ENCODE measurements at regions not wholly inside any gene's neighbourhood (a gene's known extent, or its start where the extent isn't known, plus 50 kb on each side); places are given as distances from the start of the nearest gene placed in this dataset.

GRCh38 chr1:233777566-233777965 is 126.9 kb upstream of the SLC35F3 start:
- Histone ChIP-seq H3K36me3 (ENCODE audit: control insufficient read depth, insufficient read depth, low read length) (no peaks in the 10 kb centered on the region), H3K23ac (ENCODE audit: low read length) (no peak overlapping the region), H3K4me2 (ENCODE audit: low read length) (no peak overlapping the region), H3K4ac (ENCODE audit: low read depth, low read length) (no peak overlapping the region), H3K79me1 (ENCODE audit: low read length) (no peaks in the 10 kb centered on the region), H2BK5ac (ENCODE audit: low read length) (no peak overlapping the region), H2AK5ac (ENCODE audit: low read length) (no peak overlapping the region), H2BK15ac (replicated peaks; ENCODE audit: low read depth) (no peak overlapping the region), H3K27ac (ENCODE audit: low read depth, low read length) (no peak overlapping the region), H3K18ac (ENCODE audit: low read length) (no peak overlapping the region), H3K9ac (ENCODE audit: low read length) (no peak overlapping the region), H2BK120ac (ENCODE audit: low read depth, low read length) (no peak overlapping the region), H4K8ac (ENCODE audit: low read depth, low read length) (no peak overlapping the region), H3K4me3 (ENCODE audit: low read length) (no peak overlapping the region), H3K56ac (ENCODE audit: low read length) (no peak overlapping the region), H3K4me1 (ENCODE audit: control insufficient read depth, low read depth, low read length) (no peaks in the 10 kb centered on the region), H4K5ac (ENCODE audit: low read length) (no peak overlapping the region), H3K79me2 (ENCODE audit: control insufficient read depth, insufficient read depth, low read length) (no peaks in the 10 kb centered on the region), H3K27me3 (ENCODE audit: insufficient read depth, low read length, poor library complexity) (no peaks in the 10 kb centered on the region)
- no peak for DNase-seq
- WGBS (ENCODE audit: extremely low coverage, insufficient coverage, low lambda C conversion rate): no CpG with 5 or more reads among the region's 1 CpG

- H2AK5ac ChIP-seq (ENCODE audit: low read length): no peak overlapping the region
- H2BK5ac ChIP-seq (ENCODE audit: low read length): no peak overlapping the region
- no peak overlapping the region for H3K9ac ChIP-seq (ENCODE audit: low read length)
- H3K27ac ChIP-seq (ENCODE audit: low read depth, low read length): no peak overlapping the region
- H3K4me1 ChIP-seq (ENCODE audit: control insufficient read depth, low read depth, low read length): no peaks in the 10 kb centered on the region
- no peaks in the 10 kb centered on the region for H3K36me3 ChIP-seq (ENCODE audit: control insufficient read depth, insufficient read depth, low read length)
- H3K4me3 ChIP-seq (ENCODE audit: low read length): no peak overlapping the region
- no peak overlapping the region for H3K23ac ChIP-seq (ENCODE audit: low read length)
- no peak overlapping the region for H2BK120ac ChIP-seq (ENCODE audit: low read depth, low read length)
- DNase-seq: no peak
- no peaks in the 10 kb centered on the region for H3K27me3 ChIP-seq (ENCODE audit: insufficient read depth, low read length, poor library complexity)
- no peak overlapping the region for H3K56ac ChIP-seq (ENCODE audit: low read length)
- no peak overlapping the region for H3K4ac ChIP-seq (ENCODE audit: low read depth, low read length)
- no peaks in the 10 kb centered on the region for H3K79me1 ChIP-seq (ENCODE audit: low read length)
- no peak overlapping the region for H3K18ac ChIP-seq (ENCODE audit: low read length)
- H2BK15ac ChIP-seq (replicated peaks; ENCODE audit: low read depth): no peak overlapping the region
- no peak overlapping the region for H4K5ac ChIP-seq (ENCODE audit: low read length)
- no peak overlapping the region for H3K4me2 ChIP-seq (ENCODE audit: low read length)
- no peaks in the 10 kb centered on the region for H3K79me2 ChIP-seq (ENCODE audit: control insufficient read depth, insufficient read depth, low read length)
- no peak overlapping the region for H4K8ac ChIP-seq (ENCODE audit: low read depth, low read length)
- no CpG with 5 or more reads among the region's 2 CpGs for WGBS (ENCODE audit: extremely low coverage, insufficient coverage, low lambda C conversion rate)
Measured at GRCh38 chr1:233780049-233780448, 124.4 kb upstream of the SLC35F3 start.

- no peak overlapping the region for H2BK5ac ChIP-seq (ENCODE audit: low read length)
- no peak overlapping the region for H3K23ac ChIP-seq (ENCODE audit: low read length)
- H3K4me3 ChIP-seq (ENCODE audit: low read length): no peak overlapping the region
- H3K27me3 ChIP-seq (ENCODE audit: insufficient read depth, low read length, poor library complexity): no peaks in the 10 kb centered on the region
- H2AK5ac ChIP-seq (ENCODE audit: low read length): no peak overlapping the region
- no peak overlapping the region for H3K4me2 ChIP-seq (ENCODE audit: low read length)
- H3K56ac ChIP-seq (ENCODE audit: low read length): no peak overlapping the region
- no peak overlapping the region for H4K8ac ChIP-seq (ENCODE audit: low read depth, low read length)
- H4K5ac ChIP-seq (ENCODE audit: low read length): no peak overlapping the region
- H3K4ac ChIP-seq (ENCODE audit: low read depth, low read length): no peak overlapping the region
- no peak overlapping the region for H3K18ac ChIP-seq (ENCODE audit: low read length)
- H3K4me1 ChIP-seq (ENCODE audit: control insufficient read depth, low read depth, low read length): no peaks in the 10 kb centered on the region
- no peaks in the 10 kb centered on the region for H3K79me2 ChIP-seq (ENCODE audit: control insufficient read depth, insufficient read depth, low read length)
- H3K27ac ChIP-seq (ENCODE audit: low read depth, low read length): no peak overlapping the region
- no peaks in the 10 kb centered on the region for H3K36me3 ChIP-seq (ENCODE audit: control insufficient read depth, insufficient read depth, low read length)
- no CpG with 5 or more reads among the region's 9 CpGs for WGBS (ENCODE audit: extremely low coverage, insufficient coverage, low lambda C conversion rate)
- no peaks in the 10 kb centered on the region for H3K79me1 ChIP-seq (ENCODE audit: low read length)
- no peak overlapping the region for H2BK120ac ChIP-seq (ENCODE audit: low read depth, low read length)
- peak; percentile 46 for DNase-seq
- H3K9ac ChIP-seq (ENCODE audit: low read length): no peak overlapping the region
- no peak overlapping the region for H2BK15ac ChIP-seq (replicated peaks; ENCODE audit: low read depth)
Measured at GRCh38 chr1:233782937-233783586, 121.4 kb upstream of the SLC35F3 start.

DNA sequence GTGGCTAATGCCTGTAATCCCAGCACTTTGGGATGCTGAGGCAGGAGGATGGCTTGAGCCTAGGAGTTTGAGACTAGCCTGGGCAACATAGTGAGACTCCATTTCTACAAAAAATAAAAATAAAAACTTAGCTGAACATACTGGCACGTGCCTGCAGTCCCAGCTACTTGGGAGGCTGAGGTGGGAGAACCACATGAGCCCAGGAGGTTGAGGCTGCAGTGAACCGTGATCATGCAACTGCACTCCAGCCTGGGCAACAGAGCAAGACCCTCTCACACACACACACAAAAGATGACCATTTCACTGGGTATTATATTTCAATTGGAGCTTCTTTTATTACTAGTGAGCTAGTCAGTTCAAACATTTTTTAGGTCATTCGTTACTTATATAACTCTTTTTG is 116.9 kb upstream of the SLC35F3 start:
- H3K4ac ChIP-seq (ENCODE audit: low read depth, low read length): no peak overlapping the region
- no CpG with 5 or more reads among the region's 3 CpGs for WGBS (ENCODE audit: extremely low coverage, insufficient coverage, low lambda C conversion rate)

GRCh38 chr1:233788687-233789086 is 115.8 kb upstream of the SLC35F3 start:
- Histone ChIP-seq H3K56ac (ENCODE audit: low read length) (no peak overlapping the region), H3K4ac (ENCODE audit: low read depth, low read length) (no peak overlapping the region), H4K8ac (ENCODE audit: low read depth, low read length) (no peak overlapping the region), H4K5ac (ENCODE audit: low read length) (no peak overlapping the region), H3K4me2 (ENCODE audit: low read length) (no peak overlapping the region), H3K18ac (ENCODE audit: low read length) (no peak overlapping the region), H3K27ac (ENCODE audit: low read depth, low read length) (no peak overlapping the region), H3K36me3 (ENCODE audit: control insufficient read depth, insufficient read depth, low read length) (no peaks in the 10 kb centered on the region), H3K79me1 (ENCODE audit: low read length) (no peaks in the 10 kb centered on the region), H3K27me3 (ENCODE audit: insufficient read depth, low read length, poor library complexity) (no peaks in the 10 kb centered on the region), H2BK120ac (ENCODE audit: low read depth, low read length) (no peak overlapping the region), H3K23ac (ENCODE audit: low read length) (no peak overlapping the region), H3K4me3 (ENCODE audit: low read length) (no peak overlapping the region), H2BK15ac (replicated peaks; ENCODE audit: low read depth) (no peak overlapping the region), H3K4me1 (ENCODE audit: control insufficient read depth, low read depth, low read length) (no peaks in the 10 kb centered on the region), H3K79me2 (ENCODE audit: control insufficient read depth, insufficient read depth, low read length) (no peaks in the 10 kb centered on the region), H2AK5ac (ENCODE audit: low read length) (no peak overlapping the region), H3K9ac (ENCODE audit: low read length) (no peak overlapping the region), H2BK5ac (ENCODE audit: low read length) (no peak overlapping the region)
- DNase-seq: no peak

More for the DNA sequence above, 116.9 kb upstream of the SLC35F3 start:
- Histone ChIP-seq H3K79me2 (ENCODE audit: control insufficient read depth, insufficient read depth, low read length) (no peaks in the 10 kb centered on the region), H3K23ac (ENCODE audit: low read length) (no peak overlapping the region), H3K9ac (ENCODE audit: low read length) (no peak overlapping the region), H3K4me3 (ENCODE audit: low read length) (no peak overlapping the region), H4K8ac (ENCODE audit: low read depth, low read length) (no peak overlapping the region), H2AK5ac (ENCODE audit: low read length) (no peak overlapping the region), H3K79me1 (ENCODE audit: low read length) (no peaks in the 10 kb centered on the region), H3K27ac (ENCODE audit: low read depth, low read length) (no peak overlapping the region), H3K4me2 (ENCODE audit: low read length) (no peak overlapping the region), H3K18ac (ENCODE audit: low read length) (no peak overlapping the region), H4K5ac (ENCODE audit: low read length) (no peak overlapping the region), H3K36me3 (ENCODE audit: control insufficient read depth, insufficient read depth, low read length) (no peaks in the 10 kb centered on the region), H3K56ac (ENCODE audit: low read length) (no peak overlapping the region), H3K27me3 (ENCODE audit: insufficient read depth, low read length, poor library complexity) (no peaks in the 10 kb centered on the region), H2BK5ac (ENCODE audit: low read length) (no peak overlapping the region), H2BK15ac (replicated peaks; ENCODE audit: low read depth) (no peak overlapping the region), H3K4me1 (ENCODE audit: control insufficient read depth, low read depth, low read length) (no peaks in the 10 kb centered on the region), H2BK120ac (ENCODE audit: low read depth, low read length) (no peak overlapping the region)
- no peak for DNase-seq

GRCh38 chr1:233790121-233790520 is 114.4 kb upstream of the SLC35F3 start:
- no peak overlapping the region for H3K27ac ChIP-seq (ENCODE audit: low read depth, low read length)
- no peak overlapping the region for H3K23ac ChIP-seq (ENCODE audit: low read length)
- no peak overlapping the region for H3K9ac ChIP-seq (ENCODE audit: low read length)
- no peak overlapping the region for H2AK5ac ChIP-seq (ENCODE audit: low read length)
- DNase-seq: no peak
- H3K4ac ChIP-seq (ENCODE audit: low read depth, low read length): no peak overlapping the region
- H3K4me2 ChIP-seq (ENCODE audit: low read length): no peak overlapping the region
- no peak overlapping the region for H2BK15ac ChIP-seq (replicated peaks; ENCODE audit: low read depth)
- H3K4me1 ChIP-seq (ENCODE audit: control insufficient read depth, low read depth, low read length): no peaks in the 10 kb centered on the region
- H2BK5ac ChIP-seq (ENCODE audit: low read length): no peak overlapping the region
- WGBS (ENCODE audit: extremely low coverage, insufficient coverage, low lambda C conversion rate): no CpG with 5 or more reads among the region's 3 CpGs
- no peaks in the 10 kb centered on the region for H3K36me3 ChIP-seq (ENCODE audit: control insufficient read depth, insufficient read depth, low read length)
- H3K27me3 ChIP-seq (ENCODE audit: insufficient read depth, low read length, poor library complexity): no peaks in the 10 kb centered on the region
- H3K4me3 ChIP-seq (ENCODE audit: low read length): no peak overlapping the region
- H3K18ac ChIP-seq (ENCODE audit: low read length): no peak overlapping the region
- no peak overlapping the region for H4K5ac ChIP-seq (ENCODE audit: low read length)
- no peak overlapping the region for H2BK120ac ChIP-seq (ENCODE audit: low read depth, low read length)
- H3K56ac ChIP-seq (ENCODE audit: low read length): no peak overlapping the region
- H3K79me2 ChIP-seq (ENCODE audit: control insufficient read depth, insufficient read depth, low read length): no peaks in the 10 kb centered on the region
- H3K79me1 ChIP-seq (ENCODE audit: low read length): no peaks in the 10 kb centered on the region
- no peak overlapping the region for H4K8ac ChIP-seq (ENCODE audit: low read depth, low read length)

All from mesendoderm (in vitro differentiated cells).